NB4 (cell line): ENCODE measurements at regions not wholly inside any gene's neighbourhood (a gene's known extent, or its start where the extent isn't known, plus 50 kb on each side); places are given as distances from the start of the nearest gene placed in this dataset.

Source experiments
- POLR2A ChIP-seq: IDR thresholded peaks from 2 replicates; pipeline ENCODE4 v1.6.1; 2011; ENCODE audit warnings: mild to moderate bottlenecking; ENCODE audit not compliant: insufficient read length; ENCODE audit errors: extremely low read depth
- TF ChIP-seq, protein P1 (sequence below): IDR thresholded peaks from one replicate; pipeline ENCODE4 v1.5.1; 2012; ENCODE audit warnings: low read depth, low read length
- TF ChIP-seq, protein P2 (sequence below): IDR thresholded peaks from 2 replicates; pipeline ENCODE4 v1.6.1; 2011; ENCODE audit warnings: low read depth, low read length

DNA sequence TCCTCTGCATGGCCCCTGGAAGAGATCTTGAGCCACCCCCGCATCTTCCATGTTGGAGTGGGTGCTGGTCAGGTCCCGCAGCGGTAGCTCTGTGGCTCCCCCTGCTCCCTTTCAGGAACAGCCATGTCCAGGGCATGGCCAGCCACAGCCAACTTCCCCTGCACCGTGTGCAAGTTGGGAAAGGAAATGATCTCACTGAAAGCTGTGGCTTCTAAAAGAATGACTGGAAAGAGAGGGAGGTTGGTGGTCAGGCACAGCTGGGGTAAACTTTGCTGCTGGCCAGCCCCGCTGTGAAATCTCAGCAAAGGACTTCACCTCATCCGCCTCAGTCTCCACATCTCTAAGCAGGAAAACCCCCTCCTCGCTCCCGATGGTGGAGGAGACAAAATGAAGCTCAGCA is 153.6 kb upstream of the CST7 start:
- TF ChIP-seq, protein P1, sequence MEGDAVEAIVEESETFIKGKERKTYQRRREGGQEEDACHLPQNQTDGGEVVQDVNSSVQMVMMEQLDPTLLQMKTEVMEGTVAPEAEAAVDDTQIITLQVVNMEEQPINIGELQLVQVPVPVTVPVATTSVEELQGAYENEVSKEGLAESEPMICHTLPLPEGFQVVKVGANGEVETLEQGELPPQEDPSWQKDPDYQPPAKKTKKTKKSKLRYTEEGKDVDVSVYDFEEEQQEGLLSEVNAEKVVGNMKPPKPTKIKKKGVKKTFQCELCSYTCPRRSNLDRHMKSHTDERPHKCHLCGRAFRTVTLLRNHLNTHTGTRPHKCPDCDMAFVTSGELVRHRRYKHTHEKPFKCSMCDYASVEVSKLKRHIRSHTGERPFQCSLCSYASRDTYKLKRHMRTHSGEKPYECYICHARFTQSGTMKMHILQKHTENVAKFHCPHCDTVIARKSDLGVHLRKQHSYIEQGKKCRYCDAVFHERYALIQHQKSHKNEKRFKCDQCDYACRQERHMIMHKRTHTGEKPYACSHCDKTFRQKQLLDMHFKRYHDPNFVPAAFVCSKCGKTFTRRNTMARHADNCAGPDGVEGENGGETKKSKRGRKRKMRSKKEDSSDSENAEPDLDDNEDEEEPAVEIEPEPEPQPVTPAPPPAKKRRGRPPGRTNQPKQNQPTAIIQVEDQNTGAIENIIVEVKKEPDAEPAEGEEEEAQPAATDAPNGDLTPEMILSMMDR: no peak
- TF ChIP-seq POLR2A: no peak
- TF ChIP-seq, protein P2, sequence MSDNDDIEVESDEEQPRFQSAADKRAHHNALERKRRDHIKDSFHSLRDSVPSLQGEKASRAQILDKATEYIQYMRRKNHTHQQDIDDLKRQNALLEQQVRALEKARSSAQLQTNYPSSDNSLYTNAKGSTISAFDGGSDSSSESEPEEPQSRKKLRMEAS: no peak
